ENCODE measurements at regions not wholly inside any gene's neighbourhood (a gene's known extent, or its start where the extent isn't known, plus 50 kb on each side); places are given as distances from the start of the nearest gene placed in this dataset.

- Histone ChIP-seq H2AFZ (ENCODE audit: low read length) (no peak overlapping the region), H3K27me3 (ENCODE audit: control insufficient read depth in 1 of 2, insufficient read depth in 2 of 2, low read length in 2 of 2) (no peaks in the 10 kb centered on the region), H3K4me2 (ENCODE audit: low read depth, low read length) (no peak overlapping the region), H3K4me3 (replicated peaks in 1 of 3; ENCODE audit: insufficient read depth in 1 of 3, low read depth in 2 of 3, low read length in 3 of 3) (no peak overlapping the region), H3K36me3 (replicated peaks in 1 of 2; ENCODE audit: control insufficient read depth in 1 of 2, insufficient read depth in 2 of 2, low read length in 2 of 2) (no peaks in the 10 kb centered on the region), H3K9me3 (ENCODE audit: low read length) (no peaks in the 10 kb centered on the region), H3K27ac (ENCODE audit: extremely low read length, insufficient read depth, low read length) (no peak overlapping the region), H3K4me1 (ENCODE audit: insufficient read depth, low read length) (no peaks in the 10 kb centered on the region), H3K79me2 (ENCODE audit: insufficient read depth, low read length) (no peaks in the 10 kb centered on the region), H4K20me1 (ENCODE audit: insufficient read depth, low read length) (no peaks in the 10 kb centered on the region), H3K9ac (ENCODE audit: insufficient read depth, low read depth, low read length) (no peak overlapping the region)
- 6% methylated on average over 2 of the region's 2 CpGs for WGBS (ENCODE audit: low lambda C conversion rate)
- CTCF ChIA-PET (ENCODE audit: low intra/inter-chr PET ratio, low total read pairs), result no interaction called here
- DNase-seq (ENCODE audit: low spot score) (no peak), FAIRE-seq (no peak), ATAC-seq (no peak)
- BruUV-seq (replicated peaks), result no TSS peak
- POLR2A ChIA-PET, result no interaction called here
- in situ Hi-C loops (cut with HindIII; ENCODE audit: extremely low pct_ligation_motif_present, low pct_unique_long_range_greater_than_20kb), result no loop called here
- intact Hi-C loops (cut with micrococcal nuclease; ENCODE audit: unreplicated experiment), result no loop called here
- TF ChIP-seq ZNF749 (CRISPR knock-in tag; IDR thresholded peaks at IDR 0.05; ENCODE audit: borderline replicate concordance) (no peak), SALL2 (CRISPR knock-in tag; IDR thresholded peaks at IDR 0.05) (no peak), ATF7 (IDR thresholded peaks at IDR 0.05) (no peak), ATF7 (CRISPR knock-in tag; IDR thresholded peaks at IDR 0.05) (no peak), JDP2 (CRISPR knock-in tag; IDR thresholded peaks at IDR 0.05; ENCODE audit: borderline replicate concordance) (no peak), ZNF335 (CRISPR knock-in tag; IDR thresholded peaks at IDR 0.05) (no peak), HDAC2 (CRISPR knock-in tag; IDR thresholded peaks at IDR 0.05) (no peak), THYN1 (CRISPR knock-in tag; IDR thresholded peaks at IDR 0.05; ENCODE audit: borderline replicate concordance, low read depth) (no peak), MBNL3 (CRISPR knock-in tag; conservative IDR thresholded peaks at IDR 0.05) (no peak), MTF2 (CRISPR knock-in tag; IDR thresholded peaks at IDR 0.05; ENCODE audit: borderline replicate concordance) (no peak), KLF12 (CRISPR knock-in tag; IDR thresholded peaks at IDR 0.05; ENCODE audit: borderline replicate concordance) (no peak), ZNF367 (CRISPR knock-in tag; IDR thresholded peaks at IDR 0.05; ENCODE audit: borderline replicate concordance) (no peak)
- TF ChIP-seq, protein P1, sequence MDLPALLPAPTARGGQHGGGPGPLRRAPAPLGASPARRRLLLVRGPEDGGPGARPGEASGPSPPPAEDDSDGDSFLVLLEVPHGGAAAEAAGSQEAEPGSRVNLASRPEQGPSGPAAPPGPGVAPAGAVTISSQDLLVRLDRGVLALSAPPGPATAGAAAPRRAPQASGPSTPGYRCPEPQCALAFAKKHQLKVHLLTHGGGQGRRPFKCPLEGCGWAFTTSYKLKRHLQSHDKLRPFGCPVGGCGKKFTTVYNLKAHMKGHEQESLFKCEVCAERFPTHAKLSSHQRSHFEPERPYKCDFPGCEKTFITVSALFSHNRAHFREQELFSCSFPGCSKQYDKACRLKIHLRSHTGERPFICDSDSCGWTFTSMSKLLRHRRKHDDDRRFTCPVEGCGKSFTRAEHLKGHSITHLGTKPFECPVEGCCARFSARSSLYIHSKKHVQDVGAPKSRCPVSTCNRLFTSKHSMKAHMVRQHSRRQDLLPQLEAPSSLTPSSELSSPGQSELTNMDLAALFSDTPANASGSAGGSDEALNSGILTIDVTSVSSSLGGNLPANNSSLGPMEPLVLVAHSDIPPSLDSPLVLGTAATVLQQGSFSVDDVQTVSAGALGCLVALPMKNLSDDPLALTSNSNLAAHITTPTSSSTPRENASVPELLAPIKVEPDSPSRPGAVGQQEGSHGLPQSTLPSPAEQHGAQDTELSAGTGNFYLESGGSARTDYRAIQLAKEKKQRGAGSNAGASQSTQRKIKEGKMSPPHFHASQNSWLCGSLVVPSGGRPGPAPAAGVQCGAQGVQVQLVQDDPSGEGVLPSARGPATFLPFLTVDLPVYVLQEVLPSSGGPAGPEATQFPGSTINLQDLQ (CRISPR knock-in tag; IDR thresholded peaks at IDR 0.05), result no peak
- TF ChIP-seq, protein P2, sequence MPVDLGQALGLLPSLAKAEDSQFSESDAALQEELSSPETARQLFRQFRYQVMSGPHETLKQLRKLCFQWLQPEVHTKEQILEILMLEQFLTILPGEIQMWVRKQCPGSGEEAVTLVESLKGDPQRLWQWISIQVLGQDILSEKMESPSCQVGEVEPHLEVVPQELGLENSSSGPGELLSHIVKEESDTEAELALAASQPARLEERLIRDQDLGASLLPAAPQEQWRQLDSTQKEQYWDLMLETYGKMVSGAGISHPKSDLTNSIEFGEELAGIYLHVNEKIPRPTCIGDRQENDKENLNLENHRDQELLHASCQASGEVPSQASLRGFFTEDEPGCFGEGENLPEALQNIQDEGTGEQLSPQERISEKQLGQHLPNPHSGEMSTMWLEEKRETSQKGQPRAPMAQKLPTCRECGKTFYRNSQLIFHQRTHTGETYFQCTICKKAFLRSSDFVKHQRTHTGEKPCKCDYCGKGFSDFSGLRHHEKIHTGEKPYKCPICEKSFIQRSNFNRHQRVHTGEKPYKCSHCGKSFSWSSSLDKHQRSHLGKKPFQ (CRISPR knock-in tag; IDR thresholded peaks at IDR 0.05; ENCODE audit: insufficient replicate concordance), result no peak
- TF ChIP-seq, protein P3, sequence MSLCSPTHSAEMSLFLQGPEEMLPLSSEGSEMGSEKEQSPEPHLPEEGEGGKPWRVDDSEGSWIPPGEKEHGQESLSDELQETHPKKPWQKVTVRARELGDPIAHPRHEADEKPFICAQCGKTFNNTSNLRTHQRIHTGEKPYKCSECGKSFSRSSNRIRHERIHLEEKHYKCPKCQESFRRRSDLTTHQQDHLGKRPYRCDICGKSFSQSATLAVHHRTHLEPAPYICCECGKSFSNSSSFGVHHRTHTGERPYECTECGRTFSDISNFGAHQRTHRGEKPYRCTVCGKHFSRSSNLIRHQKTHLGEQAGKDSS (CRISPR knock-in tag; IDR thresholded peaks at IDR 0.05; ENCODE audit: borderline replicate concordance, low read depth), result no peak
- TF ChIP-seq, protein P4, sequence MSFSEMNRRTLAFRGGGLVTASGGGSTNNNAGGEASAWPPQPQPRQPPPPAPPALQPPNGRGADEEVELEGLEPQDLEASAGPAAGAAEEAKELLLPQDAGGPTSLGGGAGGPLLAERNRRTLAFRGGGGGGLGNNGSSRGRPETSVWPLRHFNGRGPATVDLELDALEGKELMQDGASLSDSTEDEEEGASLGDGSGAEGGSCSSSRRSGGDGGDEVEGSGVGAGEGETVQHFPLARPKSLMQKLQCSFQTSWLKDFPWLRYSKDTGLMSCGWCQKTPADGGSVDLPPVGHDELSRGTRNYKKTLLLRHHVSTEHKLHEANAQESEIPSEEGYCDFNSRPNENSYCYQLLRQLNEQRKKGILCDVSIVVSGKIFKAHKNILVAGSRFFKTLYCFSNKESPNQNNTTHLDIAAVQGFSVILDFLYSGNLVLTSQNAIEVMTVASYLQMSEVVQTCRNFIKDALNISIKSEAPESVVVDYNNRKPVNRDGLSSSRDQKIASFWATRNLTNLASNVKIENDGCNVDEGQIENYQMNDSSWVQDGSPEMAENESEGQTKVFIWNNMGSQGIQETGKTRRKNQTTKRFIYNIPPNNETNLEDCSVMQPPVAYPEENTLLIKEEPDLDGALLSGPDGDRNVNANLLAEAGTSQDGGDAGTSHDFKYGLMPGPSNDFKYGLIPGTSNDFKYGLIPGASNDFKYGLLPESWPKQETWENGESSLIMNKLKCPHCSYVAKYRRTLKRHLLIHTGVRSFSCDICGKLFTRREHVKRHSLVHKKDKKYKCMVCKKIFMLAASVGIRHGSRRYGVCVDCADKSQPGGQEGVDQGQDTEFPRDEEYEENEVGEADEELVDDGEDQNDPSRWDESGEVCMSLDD (CRISPR knock-in tag; IDR thresholded peaks at IDR 0.05; ENCODE audit: borderline replicate concordance), result no peak
Observed at GRCh38 chr20:11582060-11582459, 335.6 kb upstream of the BTBD3 start.
